ENCODE measurements at regions not wholly inside any gene's neighbourhood (a gene's known extent, or its start where the extent isn't known, plus 50 kb on each side); places are given as distances from the start of the nearest gene placed in this dataset.

GRCh38 chr6:170129691-170130171 is 161.1 kb downstream of the DLL1 start:
- TF ChIP-seq NRF1 (IDR thresholded peaks at IDR 0.05; ENCODE audit: low read depth, low read length) (no peak), CTCF (IDR thresholded peaks at IDR 0.05) (no peak), RAD21 (IDR thresholded peaks at IDR 0.05; ENCODE audit: low read length) (peak; percentile 11; the same call in 1 of the 2 replicates), REST (IDR thresholded peaks at IDR 0.05; ENCODE audit: low read depth, low read length) (no peak), RFX5 (IDR thresholded peaks at IDR 0.05; ENCODE audit: low read length) (no peak), YY1 (IDR thresholded peaks at IDR 0.05; ENCODE audit: low read depth) (no peak), SMC3 (IDR thresholded peaks at IDR 0.05; ENCODE audit: low read depth, low read length) (no peak), GATA2 (CRISPR knock-in tag; IDR thresholded peaks at IDR 0.05) (peak; percentile 51), SIN3A (IDR thresholded peaks at IDR 0.05; ENCODE audit: borderline replicate concordance, low read depth, low read length) (no peak), JUND (IDR thresholded peaks at IDR 0.05) (no peak), MAX (IDR thresholded peaks at IDR 0.05; ENCODE audit: low read depth) (no peak)

Data from SK-N-SH (cell line).